ENCODE measurements at regions not wholly inside any gene's neighbourhood (a gene's known extent, or its start where the extent isn't known, plus 50 kb on each side); places are given as distances from the start of the nearest gene placed in this dataset.
"Not testable (repeated sequence)": the region's sequence is repeated elsewhere in the genome, so short reads cannot be mapped to it uniquely, and the experiment has no call there.

GRCh38 chr22:22180738-22181285 lies 63.8 kb upstream of the VPREB1 start:
- no peak overlapping the region for H3K4me3 ChIP-seq
- intact Hi-C loops (cut with DNase I) = no loop called here
- H3K27me3 ChIP-seq (ENCODE audit: low read depth) = peaks cover 15% of the 10 kb centered on the region
- DNase-seq = no peak
- ATAC-seq = no peak
- no peaks in the 10 kb centered on the region for H3K4me1 ChIP-seq
- no peak for TF ChIP-seq CTCF (IDR thresholded peaks at IDR 0.05)
- no peaks in the 10 kb centered on the region for H3K9me3 ChIP-seq
- H3K27ac ChIP-seq = no peak overlapping the region
- H3K36me3 ChIP-seq = no peaks in the 10 kb centered on the region

- Histone ChIP-seq H3K36me3 (no peaks in the 10 kb centered on the region), H3K27me3 (ENCODE audit: low read depth) (peaks cover 15% of the 10 kb centered on the region), H3K4me3 (no peak overlapping the region), H3K27ac (no peak overlapping the region), H3K9me3 (no peaks in the 10 kb centered on the region), H3K4me1 (no peaks in the 10 kb centered on the region)
- ATAC-seq (no peak), DNase-seq (no peak)
- intact Hi-C loops (cut with DNase I) = no loop called here
- TF ChIP-seq CTCF (IDR thresholded peaks at IDR 0.05) = no peak
Observed at GRCh38 chr22:22179858-22180257, 64.7 kb upstream of the VPREB1 start.

- ATAC-seq (no peak), DNase-seq (no peak)
- no peak overlapping the region for H3K27ac ChIP-seq
- H3K9me3 ChIP-seq = no peaks in the 10 kb centered on the region
- H3K36me3 ChIP-seq = no peaks in the 10 kb centered on the region
- intact Hi-C loops (cut with DNase I) = no loop called here
- no peak overlapping the region for H3K4me3 ChIP-seq
- no peak for TF ChIP-seq CTCF (IDR thresholded peaks at IDR 0.05)
- H3K4me1 ChIP-seq = no peaks in the 10 kb centered on the region
- peaks cover 15% of the 10 kb centered on the region for H3K27me3 ChIP-seq (ENCODE audit: low read depth)
Observed at GRCh38 chr22:22178992-22179391, 65.6 kb upstream of the VPREB1 start.

- Histone ChIP-seq H3K27ac (no peak overlapping the region), H3K27me3 (ENCODE audit: low read depth) (peaks cover 15% of the 10 kb centered on the region), H3K9me3 (no peaks in the 10 kb centered on the region), H3K4me3 (no peak overlapping the region), H3K4me1 (no peaks in the 10 kb centered on the region), H3K36me3 (no peaks in the 10 kb centered on the region)
- ATAC-seq (no peak), DNase-seq (no peak)
- intact Hi-C loops (cut with DNase I) = no loop called here
- TF ChIP-seq CTCF (IDR thresholded peaks at IDR 0.05) = no peak
Observed at GRCh38 chr22:22178355-22178965, 66.1 kb upstream of the VPREB1 start.

GRCh38 chr22:22176929-22177616 lies 67.5 kb upstream of the VPREB1 start:
- intact Hi-C loops (cut with DNase I) = no loop called here
- no peaks in the 10 kb centered on the region for H3K36me3 ChIP-seq
- no peak overlapping the region for H3K27ac ChIP-seq
- H3K9me3 ChIP-seq = no peaks in the 10 kb centered on the region
- DNase-seq (no peak), ATAC-seq (no peak)
- no peak for TF ChIP-seq CTCF (IDR thresholded peaks at IDR 0.05)
- H3K4me3 ChIP-seq = no peak overlapping the region
- no peaks in the 10 kb centered on the region for H3K4me1 ChIP-seq
- H3K27me3 ChIP-seq (ENCODE audit: low read depth) = peaks cover 13% of the 10 kb centered on the region

- H3K27ac ChIP-seq; DNase-seq; H3K4me1 ChIP-seq; H3K36me3 ChIP-seq; H3K27me3 ChIP-seq (ENCODE audit: low read depth); intact Hi-C loops (cut with DNase I); ATAC-seq; H3K4me3 ChIP-seq; H3K9me3 ChIP-seq: not testable (repeated sequence)
Observed at GRCh38 chr22:22172896-22173628, 71.5 kb upstream of the VPREB1 start.
